GM18861 (cell line): ENCODE measurements at regions not wholly inside any gene's neighbourhood (a gene's known extent, or its start where the extent isn't known, plus 50 kb on each side); places are given as distances from the start of the nearest gene placed in this dataset.

Experiments used
- ATAC-seq: cut with Tn5 transposase; IDR thresholded peaks from one replicate; pipeline ENCODE4 v1.9.1; 2021; ENCODE audit not compliant: unreplicated experiment

DNA sequence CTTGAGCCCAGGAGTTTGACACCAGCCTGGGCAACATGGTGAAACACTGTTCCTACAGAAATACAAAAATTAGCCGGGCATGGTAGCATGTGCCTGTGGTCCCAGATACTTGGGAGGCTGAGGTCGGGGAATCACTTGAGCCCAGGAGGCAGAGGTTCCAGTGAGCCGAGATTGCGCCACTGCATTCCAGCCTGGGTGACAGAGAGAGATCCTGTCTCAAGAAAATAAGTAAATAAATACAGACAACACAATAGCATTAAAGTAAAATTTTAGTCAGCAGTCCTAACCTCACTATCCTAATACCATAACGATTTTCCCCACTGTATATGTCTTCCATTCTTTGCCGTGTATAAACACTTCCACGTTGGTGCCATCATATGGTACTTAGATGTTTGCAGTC, 83.0 kb upstream of the MBOAT2 start:
- no peak for ATAC-seq

DNA sequence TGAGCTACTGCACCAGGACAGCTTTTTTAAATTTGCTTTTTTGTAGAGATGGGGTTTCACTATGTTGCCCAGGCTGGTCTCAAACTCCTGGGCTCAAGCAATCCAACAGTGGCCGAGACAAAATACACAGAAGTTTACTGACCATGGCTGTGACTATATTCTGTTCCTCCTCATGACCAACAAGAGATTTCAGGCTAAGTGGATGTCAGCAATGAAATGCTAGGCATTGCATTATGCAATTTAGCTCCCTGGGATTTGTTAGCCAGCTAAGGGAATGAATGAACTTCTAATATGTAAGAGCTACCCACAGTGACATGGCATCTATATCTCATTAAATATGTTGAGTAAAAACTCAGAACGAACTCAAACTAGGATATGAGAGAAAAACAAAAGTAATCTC, 81.9 kb upstream of the MBOAT2 start:
- ATAC-seq: no peak

DNA sequence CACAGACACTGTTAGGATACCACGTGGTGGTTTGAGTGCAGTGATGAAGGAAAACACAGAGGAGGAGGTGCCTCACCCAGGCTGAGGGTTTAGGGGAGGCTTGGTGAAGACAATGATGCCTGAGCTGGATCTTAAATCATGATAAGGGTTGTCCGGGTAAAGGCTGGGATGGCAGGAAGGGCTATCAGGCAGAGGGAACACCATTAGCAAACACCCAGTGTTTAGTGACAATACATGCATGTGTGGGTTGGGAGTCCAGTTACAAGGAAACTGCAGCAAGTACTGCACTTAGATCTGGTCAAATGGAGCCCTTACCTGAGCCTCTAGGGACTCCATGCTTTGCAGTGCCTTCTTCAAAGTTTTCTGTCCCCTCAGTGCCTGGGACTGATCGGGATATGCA, 79.8 kb upstream of the MBOAT2 start:
- ATAC-seq: no peak

DNA sequence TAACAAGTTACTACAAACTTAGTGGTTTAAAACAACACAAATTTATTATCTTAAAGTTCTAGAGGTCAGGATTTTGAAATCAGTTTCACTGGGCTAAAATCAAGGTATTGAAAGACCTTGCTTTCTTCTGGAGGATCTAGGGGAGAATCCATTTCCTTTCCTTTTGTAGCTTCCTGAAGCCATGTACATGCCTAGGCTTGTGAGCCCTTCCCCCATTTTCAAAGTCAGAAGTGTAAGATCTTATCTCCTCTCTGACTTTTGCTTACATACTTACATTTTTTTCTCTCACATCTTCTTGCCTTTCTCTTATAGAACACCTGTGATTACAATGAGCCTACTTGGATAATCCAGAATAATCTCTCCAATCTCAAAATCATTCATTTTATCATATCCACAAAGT, 78.7 kb upstream of the MBOAT2 start:
- no peak for ATAC-seq

DNA sequence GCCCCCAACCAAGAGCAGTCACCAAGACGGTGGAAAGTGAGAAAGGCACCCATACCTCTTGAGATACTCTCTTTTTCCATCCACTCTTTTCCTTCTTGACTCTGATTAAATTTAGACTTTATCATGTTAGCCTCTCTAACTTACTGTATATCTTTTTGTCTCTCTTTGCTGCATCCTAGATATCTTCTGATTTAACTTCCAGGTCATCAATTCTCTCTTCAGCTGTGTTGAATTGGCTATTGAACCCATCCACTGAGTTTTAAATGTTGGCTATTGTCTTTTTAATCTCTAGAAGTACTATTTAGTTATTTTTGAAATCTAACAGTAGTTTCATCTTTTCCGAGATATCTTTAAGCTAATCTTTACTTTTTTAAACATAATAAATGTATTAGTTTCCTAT, 78.3 kb upstream of the MBOAT2 start:
- ATAC-seq: no peak

DNA sequence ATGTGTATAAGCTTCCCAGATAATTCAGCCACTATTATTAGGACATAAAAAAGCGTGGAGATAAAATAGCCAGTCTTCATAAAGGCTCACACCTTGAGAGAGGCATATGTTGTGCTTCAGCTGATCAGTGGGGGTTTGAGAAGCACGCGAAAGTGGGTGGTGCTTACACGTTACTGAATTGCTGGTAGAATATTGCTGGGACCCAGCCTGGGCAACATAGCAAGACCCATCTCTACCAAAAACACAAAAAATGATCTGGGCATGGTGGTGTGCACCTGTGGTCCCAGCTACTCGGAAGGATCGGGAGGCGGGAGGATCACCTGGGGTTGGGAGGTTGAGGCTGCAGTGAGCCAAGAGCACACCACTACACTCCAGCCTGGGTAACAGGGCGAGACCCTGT, 74.9 kb upstream of the MBOAT2 start:
- ATAC-seq: no peak

DNA sequence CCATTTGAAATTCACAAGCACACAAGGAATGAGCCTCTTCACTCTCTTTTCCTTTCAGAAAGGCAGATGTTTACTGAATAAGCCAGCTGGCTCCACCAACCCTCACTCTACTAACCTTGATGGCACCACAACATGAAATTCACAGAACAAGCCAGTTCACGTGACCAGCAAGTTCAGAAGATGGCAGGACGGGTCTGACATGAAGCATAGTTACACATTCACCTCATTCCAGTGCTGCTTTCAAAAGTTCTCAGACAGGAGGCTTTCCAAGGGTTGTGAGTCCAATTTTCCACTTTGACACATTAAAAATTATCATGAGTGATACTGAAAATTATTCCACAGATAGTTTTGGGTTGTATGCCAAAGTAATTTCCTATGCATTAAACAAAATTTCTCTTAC, 74.2 kb upstream of the MBOAT2 start:
- no peak for ATAC-seq

DNA sequence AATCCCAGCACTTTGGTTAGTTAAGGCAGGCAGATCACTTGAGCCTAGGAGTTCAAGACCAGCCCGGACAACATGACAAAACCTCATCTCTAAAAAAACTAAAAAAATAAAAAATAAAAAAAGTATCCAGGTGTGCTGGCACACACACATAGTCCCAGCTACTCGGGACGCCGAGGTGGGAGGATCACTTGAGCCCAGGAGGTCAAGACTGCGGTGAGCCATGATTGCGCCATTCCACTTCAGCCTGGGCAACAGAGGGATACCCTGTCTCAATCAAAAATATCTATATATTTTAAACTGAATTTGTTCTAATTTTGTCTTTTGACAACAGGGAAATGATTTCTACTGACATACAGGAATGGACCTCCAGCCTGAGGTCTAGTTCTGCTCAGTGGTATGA, 73.3 kb upstream of the MBOAT2 start:
- no peak for ATAC-seq

DNA sequence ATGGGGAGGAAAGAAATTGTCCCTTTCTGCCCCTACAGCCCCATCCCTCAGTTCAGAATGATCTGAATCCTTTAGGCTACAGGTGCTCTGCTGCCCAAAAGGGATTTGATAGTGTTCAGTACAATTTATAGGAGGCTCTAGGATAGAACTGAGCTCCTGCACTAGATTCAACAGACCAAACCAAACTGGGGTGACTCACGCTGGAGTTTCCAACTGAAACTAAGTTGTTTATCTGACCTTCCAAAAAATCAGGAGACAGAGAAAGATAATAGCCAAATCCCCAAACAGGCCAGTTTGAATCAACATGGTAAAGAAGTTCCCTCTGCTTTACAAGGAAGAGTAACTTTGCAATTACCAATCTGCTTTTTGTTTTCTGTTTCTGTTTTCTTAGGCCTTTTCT, 72.7 kb upstream of the MBOAT2 start:
- no peak for ATAC-seq

DNA sequence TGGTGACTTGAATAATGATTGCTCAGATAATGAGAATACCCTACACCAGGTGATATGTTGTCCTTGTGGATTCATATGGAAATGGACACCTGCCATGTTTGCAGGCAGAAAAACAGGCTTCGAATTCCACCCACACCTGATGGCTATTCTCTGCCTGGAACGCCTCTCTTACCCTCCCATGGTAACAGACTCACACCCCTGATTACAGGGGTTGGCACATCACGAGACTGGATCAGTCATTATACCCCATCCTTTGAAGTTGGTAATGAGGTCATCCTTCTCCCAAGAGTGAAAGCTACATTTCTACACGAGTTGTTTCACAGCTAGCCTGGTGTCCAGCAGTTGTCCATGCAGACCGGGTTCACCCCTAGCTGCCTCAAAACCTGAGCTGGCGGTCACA, 71.4 kb upstream of the MBOAT2 start:
- ATAC-seq: no peak

DNA sequence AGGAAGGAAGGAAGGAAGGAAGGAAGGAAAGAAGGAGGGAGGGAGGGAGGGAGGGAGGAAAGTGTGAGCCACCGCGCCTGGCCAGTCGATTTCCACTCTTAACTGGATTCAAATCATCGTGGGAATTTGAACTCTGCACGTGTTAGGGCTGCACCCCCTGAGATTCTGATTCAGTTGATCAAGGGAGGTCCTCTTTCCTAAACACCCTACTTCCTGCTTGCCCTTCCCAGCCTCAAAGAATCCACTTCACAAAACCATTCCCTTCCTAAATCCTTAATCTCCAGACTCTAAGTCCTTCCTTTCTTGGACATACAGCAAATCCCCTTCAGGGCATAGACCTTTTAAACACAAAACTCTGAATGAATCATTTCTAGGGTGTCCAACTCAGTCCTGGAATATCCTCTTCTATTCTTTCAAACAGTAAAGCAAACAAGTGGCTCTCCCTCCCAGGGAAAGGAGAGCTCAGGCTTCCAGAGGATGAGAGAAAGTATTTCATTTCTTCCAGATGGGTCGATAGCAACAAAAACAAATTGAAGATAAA, 68.2 kb upstream of the MBOAT2 start:
- ATAC-seq: no peak

DNA sequence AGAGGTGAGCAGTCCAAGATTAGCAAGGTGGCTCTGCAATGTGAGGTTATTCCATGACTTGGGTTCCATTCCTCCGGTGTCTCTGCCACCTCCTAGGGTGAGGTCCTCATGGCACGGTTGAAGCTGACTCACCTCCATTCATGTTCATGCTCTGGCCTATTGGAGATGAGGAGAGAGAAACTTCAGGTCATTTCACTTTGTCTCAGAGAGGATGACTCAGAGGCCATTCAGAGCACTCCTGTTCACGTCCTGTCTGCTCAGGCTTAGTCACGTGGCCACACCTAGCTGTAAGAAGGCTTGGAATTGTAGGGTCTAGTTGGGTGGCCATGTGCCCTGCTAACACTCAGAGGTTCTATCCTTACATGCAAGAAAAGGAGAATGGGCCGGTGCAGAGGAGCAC, 67.5 kb upstream of the MBOAT2 start:
- no peak for ATAC-seq

DNA sequence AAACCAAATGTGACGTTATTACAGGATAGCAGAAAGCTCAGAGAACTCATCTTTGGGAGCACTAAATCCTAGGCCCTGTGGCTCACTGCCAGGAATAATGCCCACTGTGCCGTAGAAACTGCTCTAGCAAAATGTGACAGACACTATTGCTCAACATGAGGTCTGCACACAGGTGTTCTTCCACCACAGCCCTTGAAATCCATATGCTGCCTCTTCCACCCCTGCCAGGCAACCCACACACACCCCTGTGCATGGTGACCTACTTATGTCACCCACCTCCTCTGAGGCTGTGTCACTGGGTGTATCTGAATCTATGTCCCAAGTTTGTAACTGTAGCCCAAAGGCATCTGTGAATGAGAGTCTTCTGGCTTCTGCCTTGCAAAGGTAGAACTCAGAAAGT, 66.1 kb upstream of the MBOAT2 start:
- ATAC-seq: no peak

DNA sequence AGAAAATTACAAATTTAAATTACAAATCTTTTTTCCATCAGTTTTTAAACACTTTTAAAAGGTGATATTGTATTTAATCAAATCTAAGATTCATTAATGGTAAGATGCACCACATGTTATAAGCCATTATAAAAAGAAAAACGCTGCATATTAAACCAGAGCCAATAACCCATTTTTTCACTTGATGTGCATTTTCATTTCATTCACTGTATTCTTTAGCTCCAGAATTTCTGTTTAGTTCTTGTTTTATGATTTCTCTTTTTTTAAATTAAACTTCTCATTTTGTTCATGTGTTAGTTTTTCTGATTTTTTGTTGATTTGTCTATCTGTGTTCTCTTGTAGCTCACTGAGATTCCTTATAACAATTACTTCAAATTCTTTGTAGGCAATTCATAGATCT, 62.4 kb upstream of the MBOAT2 start:
- no peak for ATAC-seq

DNA sequence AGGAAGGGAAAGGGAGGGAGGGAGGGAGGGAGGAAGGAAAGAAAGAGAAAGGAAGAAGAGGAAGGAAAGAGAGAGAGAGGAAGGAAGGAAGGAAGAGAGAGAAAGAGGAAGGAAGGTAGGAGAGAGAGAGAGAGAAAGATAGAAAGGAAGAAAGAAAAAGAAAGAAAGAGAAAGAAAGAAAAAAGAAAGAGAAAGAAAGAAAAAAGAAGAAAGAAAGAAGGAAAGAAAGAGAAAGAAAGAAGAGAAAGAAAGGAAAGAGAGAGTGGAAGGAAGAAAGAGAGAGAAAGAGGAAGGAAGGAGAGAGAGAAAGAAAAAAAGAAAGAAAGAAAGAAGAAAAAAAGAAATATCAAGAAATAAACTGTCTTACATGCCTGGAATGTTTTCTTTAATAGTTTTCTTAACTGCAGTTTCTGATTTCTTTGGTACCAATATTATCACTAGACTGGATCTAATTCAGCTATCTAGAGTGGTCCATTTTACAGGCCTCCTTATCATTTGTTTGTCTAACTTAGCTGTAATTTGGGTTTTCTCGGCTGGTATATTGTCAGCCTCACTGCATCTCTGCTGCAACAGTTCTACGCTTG, 59.6 kb upstream of the MBOAT2 start:
- no peak for ATAC-seq

DNA sequence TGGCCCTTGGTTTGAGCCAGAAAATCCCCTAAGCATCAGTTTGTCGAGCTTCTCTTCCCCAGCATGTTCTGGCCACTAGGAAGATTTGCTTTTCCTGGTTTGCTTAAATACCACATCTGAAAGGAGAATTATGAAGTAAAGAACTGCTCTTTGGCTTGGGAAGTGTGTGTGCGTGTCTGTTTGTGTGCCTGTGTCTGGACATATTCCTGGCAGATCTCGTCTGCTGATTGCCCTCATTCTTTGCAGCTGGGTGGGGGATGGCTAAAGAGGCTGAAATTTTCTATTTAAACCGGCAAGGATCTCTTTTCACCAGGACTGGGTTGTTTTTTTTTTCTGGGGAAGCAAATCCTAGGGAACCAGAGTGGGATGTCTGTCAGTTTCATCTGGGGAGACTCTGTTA, 57.3 kb upstream of the MBOAT2 start:
- no peak for ATAC-seq

DNA sequence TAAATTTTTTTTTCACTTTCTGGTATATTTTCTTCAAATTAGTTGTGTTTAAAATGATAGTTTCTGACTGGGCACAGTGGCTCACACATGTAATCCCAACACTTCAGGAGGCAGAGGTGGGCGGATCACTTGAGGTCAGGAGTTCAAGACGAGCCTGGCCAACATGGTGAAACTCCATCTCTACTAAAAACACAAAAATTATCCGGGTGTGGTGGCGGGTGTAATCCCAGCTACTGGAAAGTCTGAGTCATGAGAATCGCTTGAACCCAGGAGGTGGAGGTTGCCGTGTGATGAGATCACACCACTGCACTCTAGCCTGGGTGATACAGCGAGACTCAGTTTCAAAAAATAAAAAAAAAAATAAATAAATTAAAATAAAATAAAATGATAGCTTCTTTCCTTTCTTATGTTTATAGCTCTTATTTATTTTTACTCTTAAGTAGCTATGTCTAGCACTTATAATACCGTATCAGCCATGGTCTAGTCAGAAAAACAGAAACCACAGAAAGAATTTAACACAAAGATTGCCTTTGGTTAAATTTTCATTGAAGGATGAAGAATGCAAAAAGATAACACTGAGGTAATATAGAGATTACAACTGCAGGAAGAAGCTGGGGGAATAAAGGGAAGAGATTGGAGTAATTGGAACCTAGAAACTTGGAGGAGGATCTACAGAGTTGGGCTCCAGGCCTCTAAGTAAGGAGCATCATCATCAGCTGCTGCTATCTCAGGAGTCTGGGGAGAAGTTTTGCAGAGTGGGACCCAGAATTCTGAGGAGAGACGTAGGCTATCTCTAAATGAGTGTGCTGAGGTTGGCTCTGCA, 54.7 kb upstream of the MBOAT2 start:
- no peak for ATAC-seq

DNA sequence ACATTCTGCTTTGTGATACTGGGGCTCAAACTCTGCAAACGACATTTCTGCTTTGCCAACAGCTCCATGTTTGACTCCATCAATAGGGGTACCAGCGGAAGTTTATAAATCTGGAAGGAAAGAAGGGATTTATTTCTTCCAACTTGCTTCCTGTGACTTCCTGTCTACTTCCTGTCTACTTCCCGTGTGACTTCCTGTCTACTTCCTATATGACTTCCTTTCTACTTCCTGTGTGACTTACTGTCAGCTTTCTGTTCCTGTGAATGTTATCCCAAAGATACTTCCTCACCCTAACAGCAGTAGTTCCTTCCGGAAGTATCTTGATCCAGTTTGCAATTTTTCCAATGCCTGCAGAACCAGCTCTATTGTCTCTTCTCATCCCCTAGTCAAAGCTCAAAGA, 52.0 kb upstream of the MBOAT2 start:
- no peak for ATAC-seq

DNA sequence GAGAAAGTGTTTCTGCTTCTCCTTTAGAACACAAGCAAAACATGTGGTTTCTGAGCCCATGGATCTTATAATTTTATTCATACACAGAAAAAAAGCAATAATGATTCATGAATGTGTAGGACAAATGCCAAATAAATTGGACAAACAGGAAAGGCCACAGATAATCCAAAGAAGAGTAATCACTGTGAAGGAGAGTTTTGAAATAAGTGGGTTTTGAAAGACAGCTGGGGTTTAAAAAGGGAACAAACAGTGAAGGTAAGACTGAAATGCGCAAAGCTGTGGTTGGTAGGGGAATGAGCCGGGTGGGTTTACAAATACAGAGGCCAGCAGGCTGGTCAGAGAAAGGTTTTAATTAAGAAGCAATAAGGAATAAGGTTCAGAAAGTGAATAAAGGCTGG, 50.0 kb upstream of the MBOAT2 start:
- no peak for ATAC-seq
